B cell (primary cell): ENCODE measurements at regions not wholly inside any gene's neighbourhood (a gene's known extent, or its start where the extent isn't known, plus 50 kb on each side); places are given as distances from the start of the nearest gene placed in this dataset.

ENCODE experiments used
- ATAC-seq: fragments of 200-7000 bp; cut with Tn5 transposase; one replicate; pipeline ENCODE4 v1.10.0; 2021; ENCODE audit warnings: low read depth, mild to moderate bottlenecking, moderate number of reproducible peaks, moderate library complexity
- CTCF ChIA-PET: fragments of 350-600 bp; sonication (Branson Sonifier 250); formaldehyde crosslinking; loops from one replicate; lab custom pipeline; 2021; ENCODE audit warnings: antibody characterized with exemption, inconsistent platforms; lab: Charles Lee
- POLR2A ChIA-PET: fragments of 350-600 bp; sonication (Branson Sonifier 250); formaldehyde crosslinking; loops from one replicate; lab custom pipeline; 2021; ENCODE audit warnings: antibody characterized with exemption; lab: Charles Lee
- DNase-seq: peaks from one replicate; pipeline ENCODE4 v3.0.0; 2013
- H2AFZ ChIP-seq: 2 replicates; pipeline ENCODE4 v1.6.1; 2012; ENCODE audit warnings: mild to moderate bottlenecking, low read depth, low read length; ENCODE audit not compliant: insufficient read depth, poor library complexity, severe bottlenecking
- H3K27ac ChIP-seq, 2 donors: 1 replicate in 1 of 2; 2 replicates in 1 of 2; pipeline ENCODE4 v1.5.1; 2012 to 2013; ENCODE audit warnings: low read length in 2 of 2, mild to moderate bottlenecking in 2 of 2, moderate library complexity in 1 of 2
- H3K27me3 ChIP-seq, 4 experiments: fragments of 200-600 bp in 1 of 4; sonication (generic) in 1 of 4; replicated peaks in 1 of 4; 1 replicate in 2 of 4; 2 replicates in 2 of 4; pipeline versions ENCODE4 v1.6.1 to v1.7.0; 2013 to 2016; ENCODE audit warnings: low read length in 3 of 4, mild to moderate bottlenecking in 2 of 4, mixed read lengths in 1 of 4, moderate library complexity in 1 of 4; ENCODE audit not compliant: insufficient read depth in 4 of 4, control insufficient read depth in 3 of 4; ENCODE audit errors: control extremely low read depth in 1 of 4
- H3K36me3 ChIP-seq, 2 experiments: replicated peaks in 1 of 2; 1 replicate in 1 of 2; 2 replicates in 1 of 2; pipeline versions ENCODE4 v1.6.1 to v1.7.1; 2013; ENCODE audit warnings: low read length in 1 of 2; ENCODE audit not compliant: insufficient read depth in 2 of 2, control insufficient read depth in 1 of 2; ENCODE audit errors: control extremely low read depth in 1 of 2, extremely low read depth in 1 of 2
- H3K4me1 ChIP-seq, 2 donors: fragments of 200-600 bp in 1 of 2; sonication (generic) in 1 of 2; 1 replicate in 1 of 2; 2 replicates in 1 of 2; pipeline versions ENCODE4 v1.5.1 to v1.6.1; 2013 to 2017; ENCODE audit warnings: low read length in 2 of 2; ENCODE audit not compliant: control insufficient read depth in 2 of 2, insufficient read depth in 2 of 2
- H3K4me2 ChIP-seq: replicated peaks from 2 replicates; pipeline ENCODE3; 2012; ENCODE audit warnings: mild to moderate bottlenecking, low read depth, low read length; ENCODE audit not compliant: poor library complexity, severe bottlenecking
- H3K4me3 ChIP-seq, 5 experiments: fragments of 200-600 bp in 1 of 5; sonication (generic) in 1 of 5; 1 replicate in 3 of 5; 2 replicates in 2 of 5; pipeline versions ENCODE4 v1.5.1 to v1.7.0; 2011 to 2016; ENCODE audit warnings: low read length in 4 of 5, mild to moderate bottlenecking in 4 of 5, low read depth in 2 of 5, control low read depth in 1 of 5, moderate library complexity in 1 of 5; ENCODE audit not compliant: insufficient read depth in 1 of 5; ENCODE audit errors: control extremely low read depth in 1 of 5, extremely low read depth in 1 of 5
- H3K79me2 ChIP-seq: fragments of 200-600 bp; sonication (generic); one replicate; pipeline ENCODE4 v1.6.0; 2016; ENCODE audit warnings: low read length; ENCODE audit not compliant: control insufficient read depth, insufficient read depth
- H3K9ac ChIP-seq: fragments of 200-600 bp; sonication (generic); 2 replicates; pipeline ENCODE4 v1.6.1; 2017; ENCODE audit warnings: mild to moderate bottlenecking, low read length, moderate library complexity
- H3K9me3 ChIP-seq, 3 donors: one replicate each; pipeline versions ENCODE4 v1.6.1 to v1.7.1; 2013; ENCODE audit warnings: low read length in 2 of 3; ENCODE audit not compliant: control insufficient read depth in 2 of 3, insufficient read depth in 1 of 3; ENCODE audit errors: control extremely low read depth in 1 of 3
- H4K20me1 ChIP-seq: 2 replicates; pipeline ENCODE4 v1.6.0; 2012; ENCODE audit warnings: mild to moderate bottlenecking, low read length; ENCODE audit not compliant: insufficient read depth, control insufficient read depth, poor library complexity, severe bottlenecking
- H3K27ac Mint-ChIP-seq: one replicate; pipeline ENCODE4 v1.8.0; 2021; ENCODE audit warnings: mixed read lengths
- H3K27me3 Mint-ChIP-seq: one replicate; pipeline ENCODE4 v1.8.0; 2021; ENCODE audit warnings: mixed read lengths
- H3K4me1 Mint-ChIP-seq: one replicate; pipeline ENCODE4 v1.8.0; 2021; ENCODE audit warnings: mixed read lengths
- H3K4me3 Mint-ChIP-seq: one replicate; pipeline ENCODE4 v1.8.0; 2021; ENCODE audit warnings: mixed read lengths
- H3K9me3 Mint-ChIP-seq: one replicate; pipeline ENCODE4 v1.8.0; 2022; ENCODE audit warnings: mixed read lengths; ENCODE audit not compliant: insufficient read depth
- CTCF ChIP-seq: fragments of 200-600 bp; IDR thresholded peaks from one replicate; pipeline ENCODE4 v1.8.0; 2022; ENCODE audit warnings: antibody characterized with exemption, mild to moderate bottlenecking
- EZH2 ChIP-seq: IDR thresholded peaks from 2 replicates; pipeline ENCODE4 v1.6.1; 2012; ENCODE audit warnings: borderline replicate concordance, low read depth, mild to moderate bottlenecking, moderate library complexity, low read length; ENCODE audit not compliant: insufficient read depth, poor library complexity, severe bottlenecking
- WGBS: methylation state at CpG from one replicate; pipeline ENCODE4 v1.1.5; 2013; ENCODE audit warnings: missing lambda C conversion rate; ENCODE audit not compliant: insufficient coverage; 5-methylcytosine and 5-hydroxymethylcytosine counted together
- intact Hi-C: fragments of 100-400 bp; cut with micrococcal nuclease; formaldehyde crosslinking; loops from one replicate; pipeline ENCODE4 v1.10.0; 2022

- no peak for TF ChIP-seq CTCF
- no peak for TF ChIP-seq EZH2
- H3K9me3 ChIP-seq, result peaks cover 0 to 6% (median 0%) of the 10 kb centered on the region in 3 donors
- intact Hi-C loops, result no loop called here
- no peaks in the 10 kb centered on the region for H4K20me1 ChIP-seq
- H3K36me3 ChIP-seq, result no peaks in the 10 kb centered on the region
- no peaks in the 10 kb centered on the region for H3K27me3 ChIP-seq
- DNase-seq (no peak), ATAC-seq (no peak)
- ChIA-PET POLR2A (no interaction called here), CTCF (no interaction called here)
- no peak overlapping the region for H2AFZ ChIP-seq
- 80% methylated on average over 1 of the region's 1 CpG for WGBS
- H3K4me2 ChIP-seq, result no peak overlapping the region
- H3K9ac ChIP-seq, result no peak overlapping the region
- H3K27ac ChIP-seq, result no peak overlapping the region
- H3K4me1 ChIP-seq, result no peaks in the 10 kb centered on the region
- Mint-ChIP-seq H3K4me3 (no peak overlapping the region), H3K4me1 (no peaks in the 10 kb centered on the region), H3K27ac (no peak overlapping the region), H3K9me3 (peaks cover 2% of the 10 kb centered on the region), H3K27me3 (no peaks in the 10 kb centered on the region)
- H3K4me3 ChIP-seq, result no peak overlapping the region
- H3K79me2 ChIP-seq, result no peaks in the 10 kb centered on the region
These were observed 511.3 kb upstream of the TENM3 start for GRCh38 chr4:181731900-181732299.

GRCh38 chr4:181737744-181738143 lies 505.5 kb upstream of the TENM3 start:
- no peak overlapping the region for H3K9ac ChIP-seq
- H3K4me1 ChIP-seq, result no peaks in the 10 kb centered on the region
- ATAC-seq (no peak), DNase-seq (no peak)
- intact Hi-C loops, result no loop called here
- H3K27me3 ChIP-seq, result no peaks in the 10 kb centered on the region
- H3K27ac ChIP-seq, result no peak overlapping the region
- H3K4me1 Mint-ChIP-seq, result no peaks in the 10 kb centered on the region
- no peak overlapping the region for H3K27ac Mint-ChIP-seq
- POLR2A ChIA-PET, result no interaction called here
- H3K4me3 ChIP-seq, result no peak overlapping the region
- H4K20me1 ChIP-seq, result no peaks in the 10 kb centered on the region
- H3K9me3 ChIP-seq, result no peaks in the 10 kb centered on the region
- no peaks in the 10 kb centered on the region for H3K27me3 Mint-ChIP-seq
- WGBS, result no CpG with 5 or more reads among the region's 4 CpGs
- no peak overlapping the region for H2AFZ ChIP-seq
- H3K36me3 ChIP-seq, result no peaks in the 10 kb centered on the region
- peaks cover 2% of the 10 kb centered on the region for H3K9me3 Mint-ChIP-seq
- H3K4me2 ChIP-seq, result no peak overlapping the region
- TF ChIP-seq CTCF (no peak), EZH2 (no peak)
- H3K79me2 ChIP-seq, result no peaks in the 10 kb centered on the region
- CTCF ChIA-PET, result no interaction called here
- no peak overlapping the region for H3K4me3 Mint-ChIP-seq
